Choroid plexus epithelial cell (primary cell): ENCODE measurements at regions not wholly inside any gene's neighbourhood (a gene's known extent, or its start where the extent isn't known, plus 50 kb on each side); places are given as distances from the start of the nearest gene placed in this dataset.

Source experiments
- DNase-seq: peaks from one replicate; pipeline ENCODE4 v3.0.0-alpha.2; 2010; ENCODE audit warnings: low read depth
- H3K4me3 ChIP-seq: 2 replicates; pipeline ENCODE4 v1.5.1; 2011; ENCODE audit warnings: low read depth, mild to moderate bottlenecking, control low read depth, low read length, moderate library complexity
- TF ChIP-seq, protein P1 (sequence below): conservative IDR thresholded peaks from 2 replicates; pipeline ENCODE4 v1.5.1; 2011; ENCODE audit warnings: low read depth, mild to moderate bottlenecking, control low read depth, inconsistent platforms, low read length, moderate library complexity

DNA sequence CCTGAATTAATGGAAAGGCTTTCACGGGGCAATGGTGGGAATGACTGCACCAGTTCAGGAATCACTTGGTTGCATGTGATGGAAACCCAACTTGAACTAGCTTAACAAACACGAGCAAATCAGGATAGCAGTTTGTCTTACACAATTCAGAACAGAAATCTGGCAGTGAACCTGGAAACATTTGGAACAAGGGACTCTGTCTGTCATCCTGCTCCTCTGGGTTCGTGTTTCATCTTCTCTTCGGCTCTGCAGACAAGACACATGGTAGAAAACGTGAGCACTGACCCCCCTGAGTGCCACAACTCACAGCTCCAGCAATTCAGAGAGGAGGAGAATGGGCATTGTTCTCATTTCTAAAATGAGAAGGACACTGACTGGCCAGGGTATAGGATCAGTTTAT, 218.1 kb upstream of the NREP start:
- DNase-seq = peak; percentile 31
- TF ChIP-seq, protein P1, sequence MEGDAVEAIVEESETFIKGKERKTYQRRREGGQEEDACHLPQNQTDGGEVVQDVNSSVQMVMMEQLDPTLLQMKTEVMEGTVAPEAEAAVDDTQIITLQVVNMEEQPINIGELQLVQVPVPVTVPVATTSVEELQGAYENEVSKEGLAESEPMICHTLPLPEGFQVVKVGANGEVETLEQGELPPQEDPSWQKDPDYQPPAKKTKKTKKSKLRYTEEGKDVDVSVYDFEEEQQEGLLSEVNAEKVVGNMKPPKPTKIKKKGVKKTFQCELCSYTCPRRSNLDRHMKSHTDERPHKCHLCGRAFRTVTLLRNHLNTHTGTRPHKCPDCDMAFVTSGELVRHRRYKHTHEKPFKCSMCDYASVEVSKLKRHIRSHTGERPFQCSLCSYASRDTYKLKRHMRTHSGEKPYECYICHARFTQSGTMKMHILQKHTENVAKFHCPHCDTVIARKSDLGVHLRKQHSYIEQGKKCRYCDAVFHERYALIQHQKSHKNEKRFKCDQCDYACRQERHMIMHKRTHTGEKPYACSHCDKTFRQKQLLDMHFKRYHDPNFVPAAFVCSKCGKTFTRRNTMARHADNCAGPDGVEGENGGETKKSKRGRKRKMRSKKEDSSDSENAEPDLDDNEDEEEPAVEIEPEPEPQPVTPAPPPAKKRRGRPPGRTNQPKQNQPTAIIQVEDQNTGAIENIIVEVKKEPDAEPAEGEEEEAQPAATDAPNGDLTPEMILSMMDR = no peak

DNA sequence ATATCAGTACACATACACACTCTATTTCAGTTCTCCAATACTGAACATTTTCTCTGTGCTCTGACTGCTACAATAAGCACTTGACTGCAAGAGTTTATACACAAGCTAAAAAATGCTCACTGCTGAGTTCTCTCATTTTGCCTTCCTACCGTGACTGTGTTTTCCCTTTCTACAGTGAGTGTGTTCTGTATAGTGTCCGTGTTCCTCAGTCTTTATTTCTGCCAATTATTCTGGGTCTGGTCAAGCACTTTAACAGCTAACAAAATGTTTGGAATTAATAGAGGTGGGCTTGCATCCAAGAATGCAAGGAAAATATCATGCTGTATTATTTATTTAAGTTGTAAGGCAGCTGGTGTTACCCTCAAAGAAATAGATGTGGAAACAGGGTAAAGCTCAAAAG, 217.0 kb upstream of the NREP start:
- peak; percentile 51 for DNase-seq
- H3K4me3 ChIP-seq = no peak overlapping the region
- TF ChIP-seq, protein P1 = no peak

More for the DNA sequence above, 218.1 kb upstream of the NREP start:
- H3K4me3 ChIP-seq = no peak overlapping the region

DNA sequence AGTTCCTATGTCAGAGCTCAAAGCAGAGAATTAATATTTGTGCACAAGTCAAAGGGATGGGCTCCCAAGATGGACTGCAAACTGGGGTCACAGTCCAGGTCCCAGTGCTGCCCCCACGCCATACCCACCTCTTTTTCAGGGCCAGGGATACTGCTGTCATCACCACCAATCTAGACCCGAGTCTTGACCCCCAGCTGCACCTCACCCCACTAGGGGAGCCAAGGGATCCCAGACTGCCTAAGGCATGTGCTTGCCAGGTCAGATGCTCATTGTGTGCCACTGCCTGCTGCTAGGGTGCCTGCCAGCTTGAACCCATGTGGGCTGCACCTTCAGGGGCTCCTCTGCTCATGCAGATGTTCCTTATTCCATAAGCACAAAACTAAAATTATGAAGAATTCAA, 215.6 kb upstream of the NREP start:
- TF ChIP-seq, protein P1 = no peak
- no peak for DNase-seq
- H3K4me3 ChIP-seq = no peak overlapping the region

DNA sequence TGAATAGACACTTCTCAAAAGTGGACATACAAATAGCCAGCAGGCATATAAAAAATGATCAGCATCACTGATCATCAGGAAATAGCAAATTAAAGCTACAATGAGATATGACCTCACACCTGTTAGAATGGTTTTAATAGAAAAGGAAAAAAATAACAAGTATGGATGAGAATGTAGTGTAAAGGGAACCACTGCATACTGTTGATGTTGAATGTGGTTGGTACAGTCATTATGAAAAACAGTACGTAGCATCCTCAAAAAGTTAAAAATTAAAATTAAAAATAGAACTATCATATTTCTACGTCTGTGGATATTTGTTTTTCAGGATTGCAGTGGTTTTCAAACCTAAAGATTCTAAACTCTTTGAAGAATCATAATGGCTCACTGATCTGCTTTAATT, 215.1 kb upstream of the NREP start:
- TF ChIP-seq, protein P1 = no peak
- no peak for DNase-seq
- H3K4me3 ChIP-seq = no peak overlapping the region

DNA sequence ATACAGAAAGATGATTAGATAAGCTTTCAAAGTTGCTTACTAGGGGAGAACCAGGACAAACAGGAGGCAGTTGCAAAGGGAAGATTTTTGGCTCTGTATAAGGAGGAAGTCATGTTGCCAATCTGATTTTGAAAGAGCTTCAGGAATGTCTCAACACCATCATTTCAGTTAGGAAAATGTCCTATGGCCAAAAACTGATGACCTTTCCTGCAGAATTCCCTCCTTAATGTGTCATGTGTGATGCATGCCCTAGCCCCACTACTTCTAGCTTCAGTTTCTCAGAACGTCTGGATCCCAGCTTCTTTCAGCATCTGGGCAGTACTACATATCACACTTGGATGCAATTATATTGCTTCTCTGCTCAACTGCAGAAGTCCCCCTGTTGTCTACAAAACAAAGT, 211.5 kb upstream of the NREP start:
- H3K4me3 ChIP-seq = no peak overlapping the region
- DNase-seq = no peak
- TF ChIP-seq, protein P1 = no peak

DNA sequence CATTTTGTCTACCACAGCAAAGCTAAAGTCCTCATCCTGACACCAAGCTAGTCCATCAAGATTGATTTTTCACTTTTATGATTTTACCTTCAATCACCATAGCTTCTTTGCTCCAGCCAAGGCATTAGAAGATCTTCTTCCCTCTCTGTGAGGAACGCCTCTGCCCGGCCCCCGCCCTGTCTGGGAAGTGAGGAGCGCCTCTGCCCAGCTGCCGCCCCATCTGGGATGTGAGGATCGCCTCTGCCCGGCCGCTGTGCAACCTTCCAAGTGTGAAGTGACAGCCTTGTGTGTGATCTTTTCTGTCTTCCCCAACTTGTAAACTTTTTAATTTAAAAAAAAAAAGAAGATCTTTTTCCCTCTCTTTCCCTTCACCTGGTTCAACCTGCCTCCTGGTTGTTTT, 210.5 kb upstream of the NREP start:
- TF ChIP-seq, protein P1 = no peak
- DNase-seq = no peak
- no peak overlapping the region for H3K4me3 ChIP-seq

DNA sequence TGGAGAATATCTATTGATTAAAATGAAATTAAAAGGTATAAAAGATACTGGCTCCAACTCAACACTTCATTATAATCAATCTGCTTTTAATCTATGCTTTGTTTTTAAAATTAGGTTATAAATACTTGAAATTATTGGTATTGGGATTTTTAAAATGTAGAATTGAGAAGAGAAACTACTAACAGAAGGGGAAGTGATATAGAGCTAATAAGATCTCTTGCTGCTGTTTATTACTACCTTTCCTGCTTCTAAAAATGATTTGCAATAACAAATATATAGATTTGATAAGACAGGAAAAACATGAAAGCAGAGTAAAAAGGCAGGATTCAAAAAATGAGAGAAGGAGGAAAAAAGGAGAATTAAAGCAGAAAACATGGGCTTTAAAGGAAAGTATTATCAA, 209.3 kb upstream of the NREP start:
- H3K4me3 ChIP-seq = no peak overlapping the region
- TF ChIP-seq, protein P1 = no peak
- no peak for DNase-seq
